Lower leg skin (tissue), 3 donors: ENCODE measurements at regions not wholly inside any gene's neighbourhood (a gene's known extent, or its start where the extent isn't known, plus 50 kb on each side); places are given as distances from the start of the nearest gene placed in this dataset.

Source experiments
- POLR2A ChIP-seq, 2 donors: fragments of 450-650 bp; IDR thresholded peaks; one replicate each; pipeline ENCODE4 v1.6.1; 2016 to 2017; ENCODE audit warnings: antibody characterized with exemption in 2 of 2, mild to moderate bottlenecking in 1 of 2, moderate library complexity in 1 of 2
- TF ChIP-seq, protein P1 (sequence below), 3 donors: fragments of 450-650 bp; IDR thresholded peaks; one replicate each; pipeline ENCODE4 v1.5.1; 2016; ENCODE audit warnings: antibody characterized with exemption in 3 of 3, mild to moderate bottlenecking in 3 of 3, moderate library complexity in 2 of 3

DNA sequence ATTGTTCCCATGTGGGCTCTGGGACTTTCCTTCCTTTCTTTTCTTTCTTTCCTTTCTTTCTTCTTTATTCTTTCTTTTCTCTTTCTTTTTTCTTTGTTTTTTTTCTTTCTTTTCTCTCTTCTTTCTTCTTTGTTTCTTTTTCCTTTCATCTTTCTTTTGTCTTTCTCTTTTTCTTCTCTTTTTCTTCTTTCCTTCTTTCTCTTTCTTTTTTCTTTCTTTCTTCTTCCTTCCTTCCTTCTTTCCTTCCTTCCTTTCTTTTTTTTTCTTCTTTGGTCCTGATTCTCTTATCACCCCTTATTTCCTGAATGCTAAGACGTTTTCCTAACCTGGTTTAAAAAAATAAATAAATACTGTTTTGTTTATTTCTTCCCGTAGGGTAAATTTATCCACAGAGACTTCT, 93.2 kb downstream of the CRLF2 start:
- TF ChIP-seq, protein P1, sequence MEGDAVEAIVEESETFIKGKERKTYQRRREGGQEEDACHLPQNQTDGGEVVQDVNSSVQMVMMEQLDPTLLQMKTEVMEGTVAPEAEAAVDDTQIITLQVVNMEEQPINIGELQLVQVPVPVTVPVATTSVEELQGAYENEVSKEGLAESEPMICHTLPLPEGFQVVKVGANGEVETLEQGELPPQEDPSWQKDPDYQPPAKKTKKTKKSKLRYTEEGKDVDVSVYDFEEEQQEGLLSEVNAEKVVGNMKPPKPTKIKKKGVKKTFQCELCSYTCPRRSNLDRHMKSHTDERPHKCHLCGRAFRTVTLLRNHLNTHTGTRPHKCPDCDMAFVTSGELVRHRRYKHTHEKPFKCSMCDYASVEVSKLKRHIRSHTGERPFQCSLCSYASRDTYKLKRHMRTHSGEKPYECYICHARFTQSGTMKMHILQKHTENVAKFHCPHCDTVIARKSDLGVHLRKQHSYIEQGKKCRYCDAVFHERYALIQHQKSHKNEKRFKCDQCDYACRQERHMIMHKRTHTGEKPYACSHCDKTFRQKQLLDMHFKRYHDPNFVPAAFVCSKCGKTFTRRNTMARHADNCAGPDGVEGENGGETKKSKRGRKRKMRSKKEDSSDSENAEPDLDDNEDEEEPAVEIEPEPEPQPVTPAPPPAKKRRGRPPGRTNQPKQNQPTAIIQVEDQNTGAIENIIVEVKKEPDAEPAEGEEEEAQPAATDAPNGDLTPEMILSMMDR (IDR thresholded peaks at IDR 0.05) = no peak
- no peak for TF ChIP-seq POLR2A (IDR thresholded peaks at IDR 0.05)
